ENCODE measurements at regions not wholly inside any gene's neighbourhood (a gene's known extent, or its start where the extent isn't known, plus 50 kb on each side); places are given as distances from the start of the nearest gene placed in this dataset.

GRCh38 chr5:59988396-59988795 is 94.9 kb upstream of the PDE4D start:
- Histone ChIP-seq H3K27ac (no peak overlapping the region), H3K36me3 (no peaks in the 10 kb centered on the region), H3K9me3 (no peaks in the 10 kb centered on the region), H3K4me1 (no peaks in the 10 kb centered on the region), H3K4me3 (no peak overlapping the region), H3K27me3 (no peaks in the 10 kb centered on the region)
- intact Hi-C loops (cut with DNase I) = no loop called here
- DNase-seq = no peak
- 78 to 80% methylated on average over 7 of the region's 7 CpGs for WGBS, 2 donors
- TF ChIP-seq CTCF (IDR thresholded peaks at IDR 0.05) (no peak), POLR2A (IDR thresholded peaks at IDR 0.05) (no peak)

- no peaks in the 10 kb centered on the region for H3K36me3 ChIP-seq
- no peak for DNase-seq
- intact Hi-C loops (cut with DNase I) = no loop called here
- no peak overlapping the region for H3K4me3 ChIP-seq
- no peaks in the 10 kb centered on the region for H3K27me3 ChIP-seq
- no peak overlapping the region for H3K27ac ChIP-seq
- TF ChIP-seq CTCF (IDR thresholded peaks at IDR 0.05) = no peak
- no peak for TF ChIP-seq POLR2A (IDR thresholded peaks at IDR 0.05)
- no peaks in the 10 kb centered on the region for H3K4me1 ChIP-seq
- no peaks in the 10 kb centered on the region for H3K9me3 ChIP-seq
- WGBS, 2 donors = 60 to 83% methylated on average over 1 of the region's 1 CpG
Observed at GRCh38 chr5:59976342-59976741, 82.8 kb upstream of the PDE4D start.

GRCh38 chr5:59972043-59972442 is 78.5 kb upstream of the PDE4D start:
- no peak overlapping the region for H3K4me3 ChIP-seq
- H3K27ac ChIP-seq = no peak overlapping the region
- no peaks in the 10 kb centered on the region for H3K9me3 ChIP-seq
- H3K36me3 ChIP-seq = no peaks in the 10 kb centered on the region
- no peaks in the 10 kb centered on the region for H3K27me3 ChIP-seq
- no peaks in the 10 kb centered on the region for H3K4me1 ChIP-seq
- TF ChIP-seq CTCF (IDR thresholded peaks at IDR 0.05) (no peak), POLR2A (IDR thresholded peaks at IDR 0.05) (no peak)
- WGBS, 2 donors = 50 to 55% methylated on average over 1 of the region's 1 CpG
- intact Hi-C loops (cut with DNase I) = no loop called here
- no peak for DNase-seq

GRCh38 chr5:59959330-59959729 is 65.8 kb upstream of the PDE4D start:
- WGBS, 2 donors = 63 to 81% methylated on average over 1 of the region's 1 CpG
- TF ChIP-seq CTCF (IDR thresholded peaks at IDR 0.05) (no peak), POLR2A (IDR thresholded peaks at IDR 0.05) (no peak)
- Histone ChIP-seq H3K27ac (no peak overlapping the region), H3K36me3 (no peaks in the 10 kb centered on the region), H3K9me3 (no peaks in the 10 kb centered on the region), H3K4me1 (no peaks in the 10 kb centered on the region), H3K4me3 (no peak overlapping the region), H3K27me3 (no peaks in the 10 kb centered on the region)
- DNase-seq = no peak
- intact Hi-C loops (cut with DNase I) = no loop called here

GRCh38 chr5:59956130-59956783 is 62.7 kb upstream of the PDE4D start:
- TF ChIP-seq POLR2A (IDR thresholded peaks at IDR 0.05) = no peak
- TF ChIP-seq CTCF (IDR thresholded peaks at IDR 0.05) = no peak

More at GRCh38 chr5:59956130-59956783, 62.7 kb upstream of the PDE4D start:
- 71 to 83% methylated on average over 3 of the region's 3 CpGs for WGBS, 2 donors
- DNase-seq = no peak
- Histone ChIP-seq H3K27me3 (no peaks in the 10 kb centered on the region), H3K27ac (no peak overlapping the region), H3K4me3 (no peak overlapping the region), H3K9me3 (no peaks in the 10 kb centered on the region), H3K4me1 (no peaks in the 10 kb centered on the region), H3K36me3 (no peaks in the 10 kb centered on the region)
- intact Hi-C loops (cut with DNase I) = no loop called here
